HG02759 (cell line): ENCODE measurements at regions not wholly inside any gene's neighbourhood (a gene's known extent, or its start where the extent isn't known, plus 50 kb on each side); places are given as distances from the start of the nearest gene placed in this dataset.

Experiments
- ATAC-seq: cut with Tn5 transposase; IDR thresholded peaks from one replicate; pipeline ENCODE4 v1.9.1; 2021; ENCODE audit warnings: mild to moderate bottlenecking, moderate library complexity; ENCODE audit not compliant: unreplicated experiment

DNA sequence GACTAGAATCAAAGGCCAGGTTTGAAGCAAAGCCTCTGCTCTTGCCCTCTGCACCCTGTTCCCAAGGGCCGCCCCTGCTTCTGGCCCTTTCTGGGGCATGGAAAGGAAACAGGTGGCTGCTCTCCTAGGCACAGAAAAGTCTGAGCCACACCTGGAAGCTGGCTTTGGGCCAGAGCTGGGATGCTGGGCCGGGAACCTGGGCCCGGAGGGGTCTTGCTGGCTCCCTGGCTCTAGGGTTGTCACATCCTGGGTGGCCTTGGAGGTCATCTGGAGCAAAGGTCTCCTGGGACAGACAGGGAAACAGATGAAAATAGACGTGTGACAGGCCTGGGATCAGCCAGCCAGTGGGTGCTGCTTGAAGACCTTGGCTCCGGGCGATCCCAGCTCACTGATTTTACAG, 74.1 kb upstream of the LHX1 start:
- no peak for ATAC-seq

DNA sequence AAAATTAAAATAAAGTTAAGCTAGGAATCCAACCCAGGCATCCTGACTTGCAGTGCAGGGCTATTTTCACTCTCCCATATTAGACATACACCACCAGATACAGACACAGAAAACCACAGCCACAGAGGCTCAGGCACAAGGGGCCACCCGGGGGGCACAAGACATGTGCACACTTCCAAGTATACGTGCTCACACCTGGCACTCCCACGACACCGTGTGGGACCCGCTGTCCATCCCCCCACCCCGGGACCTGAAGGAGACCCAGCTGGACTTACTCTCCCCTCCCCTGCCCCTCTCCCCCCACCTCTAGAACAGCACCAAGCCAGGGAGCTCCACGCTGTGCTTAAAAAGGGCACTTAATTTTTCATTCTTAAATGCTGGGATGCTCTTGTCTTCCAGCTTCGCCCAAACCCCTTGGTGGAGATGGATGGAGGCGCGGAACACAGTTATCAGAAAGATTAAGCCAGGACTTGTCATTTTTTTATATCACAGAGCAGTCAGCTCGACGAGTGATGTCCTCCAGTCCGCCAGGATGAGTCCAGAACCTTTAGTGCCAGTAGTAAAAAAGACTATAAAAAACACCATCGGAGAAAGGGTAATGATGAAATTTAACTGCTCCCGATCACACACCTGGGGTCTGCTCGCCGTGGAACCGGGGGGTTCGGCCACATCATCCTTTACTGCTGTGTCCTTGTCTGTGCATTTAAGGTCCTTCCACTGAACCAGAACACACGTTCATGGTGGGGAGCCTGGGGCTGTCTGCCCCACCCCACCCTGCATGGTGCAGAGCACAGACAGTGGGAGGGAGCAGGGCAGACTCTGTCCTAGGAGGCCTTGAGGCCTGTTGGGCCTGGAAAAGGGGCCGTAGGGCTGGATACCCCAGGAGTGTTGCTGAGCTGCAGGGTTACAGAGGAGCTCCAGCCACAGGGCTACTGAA, 73.3 kb upstream of the LHX1 start:
- no peak for ATAC-seq

DNA sequence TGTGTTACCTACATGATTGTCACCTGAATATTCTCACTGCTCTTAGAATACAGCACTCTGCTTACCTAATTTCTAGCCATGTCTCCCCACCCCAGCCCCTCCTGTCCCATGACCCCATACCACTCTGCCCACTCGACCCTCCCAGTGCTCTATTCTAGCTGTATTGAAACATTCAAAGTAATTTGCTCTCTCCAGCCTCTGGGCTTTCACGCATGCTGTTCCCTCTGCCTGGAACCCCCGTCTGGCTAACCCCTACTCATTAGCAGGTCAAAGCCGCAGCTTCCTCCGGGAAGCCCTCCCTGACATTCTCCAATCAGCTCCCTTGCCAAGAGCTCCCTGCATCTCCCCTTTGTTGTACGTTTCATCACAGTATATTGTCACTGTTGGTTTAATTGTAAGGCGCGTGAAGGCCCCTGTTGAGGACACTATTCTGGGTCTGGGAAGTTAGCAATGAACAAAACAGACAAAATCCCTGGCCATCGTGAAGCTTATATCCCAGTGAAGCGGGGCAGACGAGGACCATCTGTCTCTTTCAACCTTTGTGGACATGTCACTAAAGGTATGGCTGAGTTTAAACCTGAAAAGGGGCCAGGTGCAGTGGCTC, 72.3 kb upstream of the LHX1 start:
- no peak for ATAC-seq

DNA sequence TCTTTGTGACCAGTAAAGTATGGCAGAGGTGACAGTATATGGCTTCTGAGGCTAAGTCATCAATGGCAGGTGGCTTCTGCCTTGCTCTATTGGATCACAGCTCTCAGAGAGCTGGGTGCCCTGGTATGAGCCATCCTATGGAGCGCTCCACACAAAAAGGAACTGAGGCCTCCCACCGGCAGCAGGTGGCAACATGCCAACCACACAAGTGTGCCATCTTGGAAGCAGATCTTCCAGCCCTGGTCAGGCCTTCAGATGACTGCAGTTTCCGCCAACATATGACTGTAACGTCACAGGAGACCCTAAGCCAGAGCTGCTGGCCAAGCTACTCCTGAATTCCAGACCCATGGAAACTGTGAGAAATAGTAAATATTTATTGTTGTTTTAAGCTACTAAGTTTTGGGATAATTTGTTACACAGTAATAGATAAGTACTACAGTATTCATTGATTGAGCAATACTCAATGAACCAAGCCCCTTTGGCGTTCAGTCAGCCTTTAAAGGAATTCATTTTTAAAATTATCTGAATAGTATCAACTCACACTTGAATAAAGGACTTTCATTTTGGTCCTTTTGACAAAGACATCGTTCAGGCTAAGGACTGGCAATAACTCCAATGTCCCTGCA, 69.4 kb upstream of the LHX1 start:
- no peak for ATAC-seq

DNA sequence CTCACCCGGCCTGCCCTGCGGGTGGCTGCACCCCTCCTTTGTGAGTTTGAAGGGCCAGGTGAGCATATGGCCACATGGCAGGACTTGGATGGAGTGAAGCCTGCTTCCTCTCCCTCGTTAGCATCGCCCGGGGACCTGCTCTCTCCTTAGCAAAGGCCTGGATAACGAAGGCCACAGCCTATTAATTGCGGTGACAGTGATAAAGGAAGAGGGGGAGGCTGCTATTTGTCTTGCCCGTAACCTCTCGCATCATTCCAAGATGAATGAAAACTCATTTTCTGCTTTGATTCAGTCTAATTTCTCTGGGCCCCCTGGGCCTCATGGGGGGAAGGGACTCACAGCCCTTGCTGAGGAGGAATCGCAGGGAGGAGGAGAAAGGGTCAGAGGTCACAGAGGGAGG, 68.5 kb upstream of the LHX1 start:
- ATAC-seq: no peak

DNA sequence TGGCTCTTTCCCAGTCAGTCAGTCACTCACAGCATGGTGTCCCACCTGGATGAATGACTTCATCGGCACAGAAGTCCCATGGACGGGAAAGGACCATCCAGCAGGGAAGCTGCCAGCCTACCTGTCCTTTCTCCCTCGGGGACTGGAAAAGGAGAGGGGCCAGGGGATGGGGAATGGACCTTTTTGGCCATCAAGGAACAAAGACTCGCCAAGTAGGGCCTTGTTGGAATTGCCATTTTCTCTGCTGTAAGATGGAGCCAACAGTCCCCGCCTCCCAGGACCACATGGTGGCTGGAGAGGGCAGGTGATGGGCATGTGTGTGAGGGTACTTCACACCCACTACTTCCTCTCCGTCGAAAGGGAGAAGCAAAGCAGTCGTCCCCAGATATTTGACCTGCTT, 67.8 kb upstream of the LHX1 start:
- ATAC-seq: no peak

DNA sequence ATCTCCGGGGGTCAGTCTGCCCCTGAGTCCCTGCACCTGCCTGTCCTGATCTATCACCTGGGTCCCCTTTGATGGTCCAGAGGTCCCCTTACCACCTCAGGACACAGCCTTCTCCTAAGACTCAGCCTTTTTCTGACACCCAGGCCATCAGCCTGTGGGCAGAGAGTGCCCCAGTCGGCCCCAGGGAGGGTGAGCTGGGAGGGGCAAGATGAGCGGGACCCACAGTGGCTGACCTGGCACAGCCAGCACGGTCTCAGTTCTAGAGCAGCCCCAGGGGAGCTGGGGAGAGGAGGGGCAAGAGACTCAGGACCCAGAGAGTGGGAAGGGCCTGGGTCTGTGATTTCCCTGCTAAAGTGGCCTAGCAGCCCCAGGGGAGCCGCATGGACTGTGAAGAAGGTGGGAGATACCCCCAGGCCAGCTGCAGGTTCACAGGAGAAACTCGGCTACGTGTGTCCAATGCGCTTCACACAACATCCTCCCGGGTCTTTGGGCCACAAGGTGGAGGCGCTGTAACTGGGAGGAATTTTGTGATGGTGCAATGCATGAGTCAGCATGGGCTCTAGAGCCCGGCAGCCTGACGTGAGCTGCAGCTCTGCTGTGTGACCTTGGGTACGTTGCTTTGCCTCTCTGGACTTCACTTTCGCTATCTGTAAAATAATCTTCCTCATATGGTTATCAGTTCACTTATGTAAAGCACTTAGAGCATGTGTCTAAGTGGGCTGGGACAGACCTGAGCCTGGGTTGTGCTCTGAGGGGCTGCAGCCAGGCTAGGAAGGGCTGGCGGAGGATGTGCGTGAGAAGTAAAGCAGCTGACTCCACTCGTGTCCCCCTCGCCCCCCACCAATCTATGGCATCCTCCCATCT, 67.2 kb upstream of the LHX1 start:
- ATAC-seq: no peak

DNA sequence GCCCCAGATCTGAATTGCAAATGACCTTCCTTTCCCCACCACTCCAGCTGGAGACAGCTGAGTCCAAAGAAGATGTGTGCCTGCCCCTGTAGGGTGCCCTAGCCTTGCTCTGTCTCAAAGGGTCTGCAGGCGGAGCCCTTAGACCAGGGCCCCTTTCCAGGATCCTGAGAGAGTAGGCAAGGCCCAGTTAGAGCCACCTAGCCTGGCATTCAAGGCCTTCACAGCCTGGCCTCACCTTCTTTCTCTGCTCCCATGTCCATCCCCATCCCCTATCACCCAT, 66.6 kb upstream of the LHX1 start:
- ATAC-seq: no peak

DNA sequence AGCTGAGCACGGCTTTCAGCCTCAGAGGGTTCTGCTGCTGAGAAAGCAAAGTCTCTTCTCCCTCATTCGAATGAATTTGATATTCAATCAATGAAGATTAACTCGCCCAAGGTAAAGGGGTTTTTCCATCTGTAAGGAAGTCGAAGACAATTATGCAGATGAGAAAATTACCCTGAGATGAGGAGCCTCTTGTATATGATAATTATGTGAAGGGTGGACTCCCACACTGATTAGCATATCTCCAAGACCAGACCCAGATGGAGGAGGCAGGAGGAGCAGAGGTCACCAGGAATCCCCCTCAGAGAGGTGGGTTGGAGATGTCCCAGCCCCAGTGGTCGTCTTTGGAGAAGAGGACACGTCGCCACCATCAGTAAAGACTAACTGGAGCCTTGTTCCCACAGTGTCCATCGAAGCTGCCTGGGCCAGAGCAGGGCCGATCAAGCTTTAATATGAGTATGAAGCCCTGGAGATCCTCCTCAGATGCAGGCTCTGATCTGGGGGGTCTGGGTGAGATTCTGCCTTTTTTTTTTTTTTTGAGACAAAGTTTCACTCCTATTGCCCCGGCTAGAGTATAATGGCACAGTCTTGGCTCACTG, 61.5 kb upstream of the LHX1 start:
- no peak for ATAC-seq

DNA sequence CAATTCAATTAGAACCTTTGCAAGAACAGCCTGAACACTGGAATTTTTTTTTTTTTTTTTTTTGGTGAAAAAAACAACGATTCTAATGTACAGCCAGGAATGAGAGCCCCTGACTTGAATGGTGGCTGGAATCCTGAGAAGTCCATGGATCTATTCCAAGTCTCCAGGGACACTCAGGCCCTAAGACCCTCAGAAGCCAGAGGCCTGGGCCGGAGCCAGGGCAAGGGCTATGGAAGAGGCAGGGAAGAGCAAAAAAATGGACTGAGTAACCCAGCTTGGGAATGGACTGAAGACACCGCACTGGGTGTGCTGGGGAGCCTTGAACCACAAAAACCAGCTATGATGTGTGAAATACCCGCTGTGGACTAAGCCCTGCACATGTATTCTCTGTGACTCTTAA, 60.3 kb upstream of the LHX1 start:
- no peak for ATAC-seq

DNA sequence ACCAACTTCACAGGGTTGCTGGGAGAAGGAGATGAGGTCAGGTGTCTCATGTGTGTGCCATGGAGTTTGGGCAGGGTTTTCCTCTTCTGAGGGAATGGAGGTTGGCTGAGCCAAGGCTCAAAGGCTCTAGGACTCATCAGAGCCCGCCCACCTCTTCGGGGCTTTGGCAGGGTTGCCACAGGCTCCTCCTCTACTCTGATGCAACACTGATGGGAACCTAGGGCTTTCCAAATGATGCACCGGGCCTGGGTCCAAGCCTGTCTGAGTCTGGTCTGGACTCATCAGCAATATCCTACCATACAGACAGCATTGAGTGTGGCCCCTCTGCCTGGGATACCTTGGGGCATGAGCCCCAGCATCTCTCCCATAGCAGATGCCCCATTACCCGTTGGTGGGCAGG, 59.5 kb upstream of the LHX1 start:
- ATAC-seq: no peak

DNA sequence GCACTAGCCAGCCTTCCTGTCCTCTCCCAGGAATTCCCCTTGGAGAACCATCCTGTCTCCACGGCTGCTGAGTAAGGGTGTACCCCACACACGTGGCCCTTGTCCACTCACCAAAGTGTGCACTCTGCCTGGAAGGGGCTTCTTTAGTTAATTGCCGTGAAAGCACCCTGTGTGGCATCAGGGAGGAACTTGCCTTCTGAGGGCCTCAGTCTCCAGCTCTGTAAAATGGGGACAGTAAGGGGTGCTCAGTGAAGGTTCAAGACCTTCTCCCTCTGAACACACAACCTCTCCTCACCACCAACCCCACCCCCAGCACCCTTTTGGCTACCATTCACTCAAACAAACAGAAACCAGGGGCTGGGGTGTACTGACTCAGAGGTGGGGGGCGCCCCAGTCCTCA, 59.1 kb upstream of the LHX1 start:
- no peak for ATAC-seq

DNA sequence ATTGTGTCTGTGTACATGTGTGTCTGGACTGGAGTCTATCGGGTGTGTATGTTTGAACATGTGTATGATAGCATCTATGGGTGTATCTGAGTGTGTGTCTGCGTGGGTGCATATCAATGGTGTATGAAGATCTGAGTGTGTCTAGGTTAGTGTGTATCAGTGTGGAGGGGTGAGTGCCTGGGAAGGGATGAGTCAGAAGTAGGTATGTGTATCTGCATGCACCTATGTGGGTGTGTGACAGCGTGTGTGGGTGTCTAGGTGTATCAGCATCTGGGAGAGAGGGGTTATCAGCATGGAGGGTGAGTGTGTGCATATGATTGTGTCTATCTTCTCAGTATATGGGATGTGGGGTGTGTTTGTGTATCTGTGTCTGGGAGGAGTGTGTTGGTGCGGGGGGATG, 58.2 kb upstream of the LHX1 start:
- no peak for ATAC-seq

DNA sequence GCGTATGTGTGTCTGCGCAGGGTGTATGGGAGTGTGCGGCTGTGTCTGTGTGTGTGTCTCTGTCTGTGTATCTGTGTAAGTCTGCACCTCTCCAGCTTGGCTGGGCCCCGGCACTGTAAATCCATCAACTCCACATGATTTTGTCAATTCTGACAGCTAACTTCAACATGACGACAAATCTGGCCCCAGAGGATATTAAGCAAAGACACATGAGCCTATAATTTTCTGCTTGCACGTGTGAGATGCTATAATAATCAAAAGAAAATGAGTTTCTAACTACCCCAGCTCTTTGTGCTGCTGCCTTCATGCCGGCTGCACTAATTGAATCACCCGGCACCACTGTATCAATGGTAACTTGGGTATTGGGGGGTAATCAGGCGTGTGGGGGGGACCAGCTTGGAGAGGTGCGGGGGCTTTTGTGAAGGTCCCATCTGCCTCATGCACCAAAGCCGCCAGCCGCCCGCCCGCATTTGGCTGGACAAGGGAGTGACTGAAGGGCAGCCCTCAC, 57.6 kb upstream of the LHX1 start:
- no peak for ATAC-seq

DNA sequence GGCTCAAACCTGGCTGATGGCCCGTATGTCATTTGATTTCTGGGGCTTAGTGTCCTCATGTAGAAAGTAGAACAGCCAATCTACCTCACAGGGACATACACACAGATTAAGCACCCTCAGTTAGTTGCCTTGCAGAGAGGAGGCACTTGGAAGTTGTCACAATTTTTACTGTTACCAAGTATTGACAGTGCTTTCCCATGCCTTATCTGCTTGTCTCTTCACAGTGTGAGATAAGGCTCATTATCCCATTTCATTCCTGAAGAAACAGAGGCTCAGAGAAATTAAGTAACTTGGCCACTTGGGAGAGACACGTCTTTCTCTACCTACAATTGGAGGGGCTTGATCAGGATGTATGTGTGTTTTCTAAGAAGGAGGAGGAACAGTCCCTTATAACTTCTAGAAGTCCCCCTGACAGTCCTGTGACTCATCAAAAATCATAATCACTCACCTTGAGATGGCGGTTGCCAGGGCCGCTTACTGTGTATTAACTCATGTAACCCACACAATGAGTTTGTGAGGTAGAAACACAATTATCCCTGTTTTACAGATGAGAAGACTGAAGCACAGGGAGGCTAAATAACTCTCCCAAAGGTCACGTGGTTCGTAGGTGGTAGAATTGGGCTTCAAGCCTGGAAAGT, 56.9 kb upstream of the LHX1 start:
- no peak for ATAC-seq

DNA sequence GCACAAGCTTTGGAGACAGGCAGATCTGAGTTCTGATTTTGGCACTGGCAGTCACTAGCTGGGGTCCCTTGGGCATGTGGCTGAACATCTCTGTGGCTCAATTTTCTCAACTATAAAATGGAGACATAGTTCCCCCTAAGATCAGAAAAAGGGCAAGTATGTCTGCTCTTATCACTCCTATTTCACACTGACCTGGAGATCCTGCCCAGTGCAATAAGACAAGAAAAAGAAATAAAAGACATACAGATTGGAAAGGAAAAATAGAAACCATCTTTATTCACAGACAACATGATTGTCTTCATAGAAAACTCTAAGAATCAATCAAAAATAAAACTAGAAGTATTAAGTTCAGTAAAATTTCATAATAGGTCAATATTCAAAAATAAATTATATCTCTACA, 56.0 kb upstream of the LHX1 start:
- ATAC-seq: no peak

DNA sequence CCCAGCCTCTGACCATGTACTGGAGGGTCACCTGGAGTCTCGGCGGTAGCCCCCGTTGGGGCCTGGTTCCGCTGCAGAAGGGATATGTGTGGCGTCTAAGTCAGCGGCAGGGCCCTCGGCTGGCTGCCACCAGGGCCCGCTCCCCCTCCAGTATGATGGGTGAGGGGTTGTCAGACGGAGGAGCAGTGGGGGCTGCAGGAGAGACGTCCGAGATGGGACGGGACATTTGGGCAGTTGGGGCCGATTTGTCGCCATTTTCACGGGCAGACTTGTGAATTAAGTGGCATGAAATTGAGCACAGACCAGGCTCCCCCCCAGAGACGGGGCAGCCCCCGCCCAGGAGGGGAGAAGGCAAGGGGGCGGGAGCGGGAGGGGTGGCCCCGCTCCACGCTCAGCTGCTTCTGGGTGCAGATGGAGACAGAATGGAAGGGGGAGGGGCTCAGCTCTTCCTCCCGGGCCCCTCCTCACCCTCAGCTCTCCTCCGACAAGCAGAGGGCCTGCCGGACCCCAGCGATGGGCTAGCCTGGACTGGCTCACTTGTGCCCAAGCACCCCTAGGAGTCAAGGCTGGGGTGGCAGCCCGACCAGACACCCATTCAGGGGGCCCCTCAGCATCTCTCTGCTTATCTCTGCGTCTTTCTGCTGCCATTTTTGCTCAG, 52.7 kb upstream of the LHX1 start:
- ATAC-seq: no peak

DNA sequence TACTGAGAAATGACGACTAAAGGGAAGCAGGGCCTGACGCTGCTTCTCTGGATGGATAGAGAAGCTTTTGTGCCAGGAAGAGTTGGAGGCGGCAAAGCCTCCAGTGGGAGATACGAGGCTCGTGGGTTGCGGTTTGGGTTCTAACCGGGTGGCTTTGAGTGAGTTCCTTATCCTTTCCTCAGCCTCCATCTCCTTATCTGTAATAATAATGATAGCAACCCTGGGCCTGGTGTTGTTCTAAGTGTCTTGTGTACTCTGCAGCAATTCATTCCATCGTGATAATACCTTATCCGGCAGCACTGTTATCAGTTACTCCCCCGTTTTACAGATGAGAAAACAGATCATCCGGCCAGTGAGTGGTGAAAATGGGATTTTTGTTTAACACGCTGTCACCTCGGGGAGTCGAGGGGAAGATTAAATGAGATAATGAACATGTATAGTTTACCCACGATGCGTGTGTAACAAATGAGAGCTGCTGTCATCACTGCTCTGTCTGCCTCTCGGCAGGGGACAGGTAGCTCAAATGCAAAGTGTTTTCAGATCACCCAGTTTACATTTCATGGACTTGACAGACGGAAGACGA, 52.0 kb upstream of the LHX1 start:
- no peak for ATAC-seq

DNA sequence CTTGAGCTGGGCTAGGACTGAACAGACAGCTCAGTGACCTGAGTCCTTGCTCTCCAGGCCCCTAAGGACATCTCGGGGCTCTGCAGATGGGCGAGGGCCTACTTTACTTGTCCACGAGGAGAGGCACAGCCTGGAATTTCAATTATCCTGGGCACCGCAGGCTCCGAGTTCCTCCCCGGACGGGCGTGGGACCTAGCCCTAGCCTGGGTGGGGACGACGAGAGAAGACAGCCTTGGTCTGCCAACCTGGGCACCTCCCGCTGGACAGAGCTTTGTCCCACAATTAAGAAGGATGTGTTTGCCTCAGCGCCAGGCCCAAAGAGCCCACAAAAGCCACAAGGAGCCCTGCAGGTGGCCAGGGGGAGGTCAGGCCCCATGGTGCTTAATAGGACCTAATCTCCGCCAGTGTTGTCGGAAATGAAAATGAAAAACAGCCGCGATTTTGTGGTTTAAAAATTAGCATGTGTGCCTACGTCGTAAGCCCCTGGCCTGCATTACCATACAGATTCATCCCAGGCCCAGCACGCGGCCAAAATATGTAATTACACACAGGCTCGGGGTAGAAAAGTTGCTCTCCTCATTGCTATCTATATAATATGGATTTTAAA, 51.4 kb upstream of the LHX1 start:
- ATAC-seq: no peak
